Endothelial cell of umbilical vein (primary cell): ENCODE measurements at regions not wholly inside any gene's neighbourhood (a gene's known extent, or its start where the extent isn't known, plus 50 kb on each side); places are given as distances from the start of the nearest gene placed in this dataset.

ENCODE experiments used
- BruUV-seq: library from RNA; stranded (reverse); fragments of 400-500 nt; replicated peaks from 2 replicates; lab custom pipeline; 2021; lab: Mats Ljungman, UMichigan
- CTCF ChIA-PET: fragments of 300-600, 350-600 bp; sonication (Branson Sonifier 250); formaldehyde crosslinking; loops from one replicate; lab custom pipeline; 2021; ENCODE audit warnings: antibody characterized with exemption, inconsistent platforms; lab: Charles Lee
- POLR2A ChIA-PET: fragments of 300-600, 350-600 bp; sonication (Branson Sonifier 250); formaldehyde crosslinking; loops from one replicate; lab custom pipeline; 2021; ENCODE audit warnings: antibody characterized with exemption, inconsistent platforms; lab: Charles Lee
- DNase-seq: peaks from one replicate; pipeline ENCODE4 v3.0.0-alpha.2; 2011; ENCODE audit warnings: low read depth, low spot score
- FAIRE-seq: peaks from 2 replicates; lab custom pipeline; 2011; peaks lifted over from hg19 to GRCh38; lab: Jason Lieb, UNC
- H2AFZ ChIP-seq: 2 replicates; pipeline ENCODE4 v1.6.0; 2012; ENCODE audit warnings: low read depth, low read length, control low read depth, inconsistent platforms
- H3K27ac ChIP-seq: 2 replicates; pipeline ENCODE4 v1.5.1; 2011; ENCODE audit warnings: low read depth, mild to moderate bottlenecking, control low read depth, low read length, moderate library complexity; ENCODE audit not compliant: insufficient read depth
- H3K27me3 ChIP-seq, 2 experiments: 2 replicates each; pipeline versions ENCODE4 v1.6.0 to v1.6.1; 2011; ENCODE audit warnings: low read length in 2 of 2, mixed read lengths in 1 of 2; ENCODE audit not compliant: control insufficient read depth in 2 of 2, insufficient read depth in 2 of 2
- H3K36me3 ChIP-seq, 2 experiments: 2 replicates in 1 of 2; 3 replicates in 1 of 2; pipeline ENCODE4 v1.5.1; 2011; ENCODE audit warnings: low read length in 2 of 2, mild to moderate bottlenecking in 1 of 2, moderate library complexity in 1 of 2; ENCODE audit not compliant: control insufficient read depth in 2 of 2, insufficient read depth in 2 of 2; ENCODE audit errors: extremely low read depth in 1 of 2
- H3K4me1 ChIP-seq: 3 replicates; pipeline ENCODE4 v1.5.1; 2011; ENCODE audit warnings: mild to moderate bottlenecking, low read length; ENCODE audit not compliant: control insufficient read depth, insufficient read depth; ENCODE audit errors: extremely low read depth
- H3K4me2 ChIP-seq: 2 replicates; pipeline ENCODE4 v1.6.1; 2011; ENCODE audit warnings: low read length, control low read depth, mixed read lengths; ENCODE audit not compliant: insufficient read depth
- H3K4me3 ChIP-seq, 3 experiments: fragments of 200-600 bp in 1 of 3; sonication (generic), shearing (Covaris generic) in 1 of 3; replicated peaks in 1 of 3; 2 replicates each; pipeline ENCODE4 v1.5.1; 2011 to 2016; ENCODE audit warnings: control low read depth in 3 of 3, low read length in 3 of 3, mild to moderate bottlenecking in 2 of 3, inconsistent platforms in 1 of 3, low read depth in 1 of 3, moderate library complexity in 1 of 3; ENCODE audit not compliant: insufficient read depth in 1 of 3
- H3K79me2 ChIP-seq: 2 replicates; pipeline ENCODE4 v1.6.0; 2012; ENCODE audit warnings: low read length, inconsistent platforms; ENCODE audit not compliant: control insufficient read depth, insufficient read depth
- H3K9ac ChIP-seq: replicated peaks from 2 replicates; pipeline ENCODE3; 2011; ENCODE audit warnings: low read length, control low read depth; ENCODE audit not compliant: insufficient read depth; ENCODE audit errors: extremely low read depth
- H3K9me1 ChIP-seq: replicated peaks from 3 replicates; pipeline ENCODE4 v1.6.0; 2011; ENCODE audit warnings: mild to moderate bottlenecking, low read length; ENCODE audit not compliant: control insufficient read depth, insufficient read depth; ENCODE audit errors: extremely low read depth
- H3K9me3 ChIP-seq: replicated peaks from 2 replicates; pipeline ENCODE4 v1.5.1; 2012; ENCODE audit warnings: low read length, inconsistent platforms; ENCODE audit not compliant: control insufficient read depth, insufficient read depth
- H4K20me1 ChIP-seq: replicated peaks from 2 replicates; pipeline ENCODE3; 2011; ENCODE audit warnings: mild to moderate bottlenecking, low read length; ENCODE audit not compliant: control insufficient read depth, insufficient read depth; ENCODE audit errors: extremely low read depth
- EZH2 ChIP-seq: IDR thresholded peaks from 2 replicates; pipeline ENCODE4 v1.6.1; 2012; ENCODE audit warnings: borderline replicate concordance, low read depth, mild to moderate bottlenecking, moderate library complexity, low read length, inconsistent platforms; ENCODE audit not compliant: severe bottlenecking
- FOS ChIP-seq: IDR thresholded peaks from 2 replicates; pipeline ENCODE4 v1.6.1; 2011; ENCODE audit warnings: mild to moderate bottlenecking, low read length, moderate library complexity, borderline replicate concordance; ENCODE audit not compliant: insufficient read depth
- GATA2 ChIP-seq: IDR thresholded peaks from 2 replicates; pipeline ENCODE4 v1.7.0; 2011; ENCODE audit warnings: low read depth, mild to moderate bottlenecking, moderate library complexity, mixed read lengths, low read length; ENCODE audit not compliant: insufficient read length, insufficient read depth
- JUN ChIP-seq: IDR thresholded peaks from 2 replicates; pipeline ENCODE4 v1.6.1; 2011; ENCODE audit warnings: borderline replicate concordance, low read depth; ENCODE audit not compliant: insufficient read length, insufficient read depth
- MYC ChIP-seq: IDR thresholded peaks from one replicate; pipeline ENCODE4 v1.6.1; 2011; ENCODE audit warnings: mild to moderate bottlenecking, low read depth, low read length
- POLR2A ChIP-seq: IDR thresholded peaks from 2 replicates; pipeline ENCODE4 v1.6.1; 2012; ENCODE audit warnings: low read depth, mild to moderate bottlenecking, control low read depth, low read length
- POLR2AphosphoS5 ChIP-seq: IDR thresholded peaks from 2 replicates; pipeline ENCODE4 v1.6.1; 2012; ENCODE audit warnings: low read depth, mild to moderate bottlenecking, control low read depth, low read length, moderate library complexity; ENCODE audit not compliant: insufficient read depth
- dilution Hi-C: fragments of 300-500 bp; cut with MboI; formaldehyde crosslinking; loops from one replicate; pipeline ENCODE4 v1.15.0; 2019; ENCODE audit warnings: low sequenced_read_pairs; ENCODE audit not compliant: extremely low pct_ligation_motif_present
- intact Hi-C: fragments of 100-400 bp; cut with micrococcal nuclease; formaldehyde crosslinking; loops from one replicate; pipeline ENCODE4 v1.10.0; 2022
- TF ChIP-seq, protein P1 (sequence below), 2 donors: IDR thresholded peaks; 1 replicate in 1 of 2; 2 replicates in 1 of 2; pipeline ENCODE4 v1.5.1; 2011; ENCODE audit warnings: low read length in 2 of 2, mild to moderate bottlenecking in 2 of 2, moderate library complexity in 2 of 2, control low read depth in 1 of 2, inconsistent platforms in 1 of 2, low read depth in 1 of 2; ENCODE audit not compliant: insufficient read depth in 1 of 2; ENCODE audit errors: extremely low read depth in 1 of 2
- TF ChIP-seq, protein P2 (sequence below): IDR thresholded peaks from 2 replicates; pipeline ENCODE4 v1.6.1; 2011; ENCODE audit not compliant: insufficient read depth, insufficient read length

DNA sequence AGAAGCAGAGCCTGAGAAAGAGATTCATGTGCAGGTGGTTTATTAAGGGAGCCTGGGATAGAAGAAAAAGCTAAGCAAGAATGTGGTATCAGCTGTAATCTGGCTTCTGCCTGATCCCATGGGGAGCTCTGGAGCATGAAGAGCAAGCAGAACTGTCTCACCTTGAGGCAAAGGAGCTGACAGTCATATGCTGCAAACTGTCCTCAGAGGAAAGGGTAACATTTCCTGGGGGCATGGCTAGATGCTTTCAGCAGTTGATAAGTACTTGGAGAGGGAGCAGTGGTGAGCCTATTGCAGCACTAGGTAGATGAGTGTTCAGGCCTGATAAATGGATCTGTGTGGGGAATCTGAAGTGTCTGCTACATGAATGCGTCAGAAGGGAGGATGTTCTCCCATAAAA is 621.5 kb upstream of the BTBD3 start:
- dilution Hi-C loops = no loop called here
- no peak overlapping the region for H3K4me3 ChIP-seq
- no peaks in the 10 kb centered on the region for H3K9me3 ChIP-seq
- BruUV-seq = no TSS peak
- H3K4me2 ChIP-seq = no peak overlapping the region
- TF ChIP-seq POLR2AphosphoS5 (no peak), POLR2A (no peak), JUN (no peak), EZH2 (no peak), FOS (no peak), GATA2 (no peak), MYC (no peak)
- TF ChIP-seq, protein P1, sequence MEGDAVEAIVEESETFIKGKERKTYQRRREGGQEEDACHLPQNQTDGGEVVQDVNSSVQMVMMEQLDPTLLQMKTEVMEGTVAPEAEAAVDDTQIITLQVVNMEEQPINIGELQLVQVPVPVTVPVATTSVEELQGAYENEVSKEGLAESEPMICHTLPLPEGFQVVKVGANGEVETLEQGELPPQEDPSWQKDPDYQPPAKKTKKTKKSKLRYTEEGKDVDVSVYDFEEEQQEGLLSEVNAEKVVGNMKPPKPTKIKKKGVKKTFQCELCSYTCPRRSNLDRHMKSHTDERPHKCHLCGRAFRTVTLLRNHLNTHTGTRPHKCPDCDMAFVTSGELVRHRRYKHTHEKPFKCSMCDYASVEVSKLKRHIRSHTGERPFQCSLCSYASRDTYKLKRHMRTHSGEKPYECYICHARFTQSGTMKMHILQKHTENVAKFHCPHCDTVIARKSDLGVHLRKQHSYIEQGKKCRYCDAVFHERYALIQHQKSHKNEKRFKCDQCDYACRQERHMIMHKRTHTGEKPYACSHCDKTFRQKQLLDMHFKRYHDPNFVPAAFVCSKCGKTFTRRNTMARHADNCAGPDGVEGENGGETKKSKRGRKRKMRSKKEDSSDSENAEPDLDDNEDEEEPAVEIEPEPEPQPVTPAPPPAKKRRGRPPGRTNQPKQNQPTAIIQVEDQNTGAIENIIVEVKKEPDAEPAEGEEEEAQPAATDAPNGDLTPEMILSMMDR (IDR thresholded peaks at IDR 0.05; ENCODE audit: extremely low read depth in 1 of 2, insufficient read depth in 1 of 2, low read depth in 1 of 2, low read length in 2 of 2) = no peak
- TF ChIP-seq, protein P2, sequence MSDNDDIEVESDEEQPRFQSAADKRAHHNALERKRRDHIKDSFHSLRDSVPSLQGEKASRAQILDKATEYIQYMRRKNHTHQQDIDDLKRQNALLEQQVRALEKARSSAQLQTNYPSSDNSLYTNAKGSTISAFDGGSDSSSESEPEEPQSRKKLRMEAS = no peak
- H3K27me3 ChIP-seq = no peaks in the 10 kb centered on the region
- FAIRE-seq (no peak), DNase-seq (no peak)
- H3K9me1 ChIP-seq = no peaks in the 10 kb centered on the region
- no peak overlapping the region for H2AFZ ChIP-seq
- H3K9ac ChIP-seq = no peak overlapping the region
- ChIA-PET CTCF (no interaction called here), POLR2A (no interaction called here)
- H3K36me3 ChIP-seq = no peaks in the 10 kb centered on the region
- H3K79me2 ChIP-seq = no peaks in the 10 kb centered on the region
- H4K20me1 ChIP-seq = no peaks in the 10 kb centered on the region
- H3K27ac ChIP-seq = no peak overlapping the region
- no peaks in the 10 kb centered on the region for H3K4me1 ChIP-seq
- intact Hi-C loops = no loop called here
